GM18861 (cell line): ENCODE measurements at regions not wholly inside any gene's neighbourhood (a gene's known extent, or its start where the extent isn't known, plus 50 kb on each side); places are given as distances from the start of the nearest gene placed in this dataset.

Source experiments
- ATAC-seq: cut with Tn5 transposase; IDR thresholded peaks from one replicate; pipeline ENCODE4 v1.9.1; 2021; ENCODE audit not compliant: unreplicated experiment

GRCh38 chr3:124563376-124563775 is 166.9 kb upstream of the UMPS start:
- ATAC-seq: no peak

GRCh38 chr3:124565013-124565412 is 165.2 kb upstream of the UMPS start:
- ATAC-seq: no peak

- ATAC-seq: no peak
These were observed 164.7 kb upstream of the UMPS start for GRCh38 chr3:124565551-124565950.

GRCh38 chr3:124566701-124567100 is 163.6 kb upstream of the UMPS start:
- ATAC-seq: no peak

- ATAC-seq: no peak
These were observed 163.1 kb upstream of the UMPS start for GRCh38 chr3:124567179-124567578.

GRCh38 chr3:124569761-124570160 is 160.5 kb upstream of the UMPS start:
- no peak for ATAC-seq

GRCh38 chr3:124570232-124570631 is 160.0 kb upstream of the UMPS start:
- ATAC-seq: no peak

GRCh38 chr3:124572851-124573405 is 157.3 kb upstream of the UMPS start:
- no peak for ATAC-seq

GRCh38 chr3:124574012-124574411 is 156.2 kb upstream of the UMPS start:
- no peak for ATAC-seq

GRCh38 chr3:124576565-124577493 is 153.4 kb upstream of the UMPS start:
- peak; percentile 43 for ATAC-seq

GRCh38 chr3:124577494-124578167 is 152.6 kb upstream of the UMPS start:
- peak; percentile 47 for ATAC-seq

GRCh38 chr3:124579641-124580040 is 150.6 kb upstream of the UMPS start:
- no peak for ATAC-seq

GRCh38 chr3:124582196-124582595 is 148.1 kb upstream of the UMPS start:
- ATAC-seq: no peak

- no peak for ATAC-seq
These were observed 147.4 kb upstream of the UMPS start for GRCh38 chr3:124582621-124583395.

GRCh38 chr3:124584245-124584551 is 146.1 kb upstream of the UMPS start:
- no peak for ATAC-seq

- ATAC-seq: no peak
These were observed 145.5 kb upstream of the UMPS start for GRCh38 chr3:124584552-124585391.

GRCh38 chr3:124586126-124587052 is 143.9 kb upstream of the UMPS start:
- ATAC-seq: no peak

- ATAC-seq: no peak
These were observed 143.2 kb upstream of the UMPS start for GRCh38 chr3:124587053-124587408.

GRCh38 chr3:124588036-124588435 is 142.2 kb upstream of the UMPS start:
- ATAC-seq: no peak
